ENCODE measurements at regions not wholly inside any gene's neighbourhood (a gene's known extent, or its start where the extent isn't known, plus 50 kb on each side); places are given as distances from the start of the nearest gene placed in this dataset.
"Not testable (repeated sequence)": the region's sequence is repeated elsewhere in the genome, so short reads cannot be mapped to it uniquely, and the experiment has no call there.

- no peak for DNase-seq (ENCODE audit: low read depth in 3 of 3)
These were observed 722.3 kb downstream of the RNF144A start for GRCh38 chr2:7639476-7639875.

- DNase-seq (ENCODE audit: low read depth in 3 of 3): not testable (repeated sequence)
These were observed 724.1 kb downstream of the RNF144A start for GRCh38 chr2:7641272-7641671.

GRCh38 chr2:7646024-7646423, 728.8 kb downstream of the RNF144A start:
- no peak for DNase-seq (ENCODE audit: low read depth in 3 of 3)

- no peak for DNase-seq (ENCODE audit: low read depth in 3 of 3)
These were observed 729.4 kb downstream of the RNF144A start for GRCh38 chr2:7646661-7647060.

- no peak for DNase-seq (ENCODE audit: low read depth in 3 of 3)
These were observed 731.1 kb downstream of the RNF144A start for GRCh38 chr2:7648221-7648795.

GRCh38 chr2:7649461-7650228, 732.4 kb downstream of the RNF144A start:
- DNase-seq (ENCODE audit: low read depth in 3 of 3): no peak

- DNase-seq (ENCODE audit: low read depth in 3 of 3): no peak
These were observed 736.4 kb downstream of the RNF144A start for GRCh38 chr2:7653617-7654016.

GRCh38 chr2:7655629-7656028, 738.4 kb downstream of the RNF144A start:
- DNase-seq (ENCODE audit: low read depth in 3 of 3): no peak

- DNase-seq (ENCODE audit: low read depth in 3 of 3): not testable (repeated sequence)
These were observed 740.3 kb downstream of the RNF144A start for GRCh38 chr2:7657526-7657925.

GRCh38 chr2:7658486-7658885, 741.3 kb downstream of the RNF144A start:
- no peak for DNase-seq (ENCODE audit: low read depth in 3 of 3)

GRCh38 chr2:7660816-7661215, 743.6 kb downstream of the RNF144A start:
- no peak for DNase-seq (ENCODE audit: low read depth in 3 of 3)

GRCh38 chr2:7661502-7661901, 744.3 kb downstream of the RNF144A start:
- DNase-seq (ENCODE audit: low read depth in 3 of 3): no peak

GRCh38 chr2:7665880-7666279, 748.7 kb downstream of the RNF144A start:
- DNase-seq (ENCODE audit: low read depth in 3 of 3): no peak

- no peak for DNase-seq (ENCODE audit: low read depth in 3 of 3)
These were observed 749.5 kb downstream of the RNF144A start for GRCh38 chr2:7666596-7667259.

- DNase-seq (ENCODE audit: low read depth in 3 of 3): no peak
These were observed 750.1 kb downstream of the RNF144A start for GRCh38 chr2:7667260-7667757.

- DNase-seq (ENCODE audit: low read depth in 3 of 3): no peak
These were observed 753.9 kb downstream of the RNF144A start for GRCh38 chr2:7670905-7671641.

GRCh38 chr2:7672027-7672684, 754.9 kb downstream of the RNF144A start:
- DNase-seq (ENCODE audit: low read depth in 3 of 3): peak; percentile 15 to 32 (median 19)

GRCh38 chr2:7672685-7673071, 755.5 kb downstream of the RNF144A start:
- DNase-seq (ENCODE audit: low read depth in 3 of 3): no peak

GRCh38 chr2:7673101-7673500, 755.9 kb downstream of the RNF144A start:
- no peak for DNase-seq (ENCODE audit: low read depth in 3 of 3)

GRCh38 chr2:7673853-7674252, 756.6 kb downstream of the RNF144A start:
- no peak for DNase-seq (ENCODE audit: low read depth in 3 of 3)

GRCh38 chr2:7674606-7675005, 757.4 kb downstream of the RNF144A start:
- no peak for DNase-seq (ENCODE audit: low read depth in 3 of 3)

GRCh38 chr2:7676714-7677113, 759.5 kb downstream of the RNF144A start:
- DNase-seq (ENCODE audit: low read depth in 3 of 3): no peak
